ENCODE measurements at regions not wholly inside any gene's neighbourhood (a gene's known extent, or its start where the extent isn't known, plus 50 kb on each side); places are given as distances from the start of the nearest gene placed in this dataset.
"Not testable (repeated sequence)": the region's sequence is repeated elsewhere in the genome, so short reads cannot be mapped to it uniquely, and the experiment has no call there.

DNA sequence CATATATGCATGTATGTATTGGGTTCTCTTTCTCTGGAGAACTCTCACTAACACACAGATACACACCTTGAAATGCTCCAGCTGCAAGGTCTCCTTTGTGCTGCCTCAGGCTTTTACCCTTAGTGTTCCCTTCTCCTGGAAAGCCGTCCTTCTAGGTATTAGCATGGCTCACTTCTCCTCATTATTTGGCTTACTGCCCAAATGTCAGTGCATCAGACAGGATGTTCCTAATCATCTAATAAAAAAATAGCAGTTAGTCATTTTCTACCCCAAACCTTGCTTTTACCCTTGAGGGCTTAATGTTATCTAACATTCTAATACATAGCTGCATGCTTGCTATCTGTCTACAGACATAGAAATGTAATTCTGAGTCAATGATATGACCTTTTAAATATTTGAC lies 109.0 kb upstream of the SLC16A7 start:
- no peak overlapping the region for H3K4me3 Mint-ChIP-seq
- H3K9me3 Mint-ChIP-seq = no peaks in the 10 kb centered on the region
- no peak for TF ChIP-seq CTCF (conservative IDR thresholded peaks at IDR 0.05)

GRCh38 chr12:59484575-59484974 lies 111.3 kb upstream of the SLC16A7 start:
- Mint-ChIP-seq H3K9me3 (no peaks in the 10 kb centered on the region), H3K4me1 (ENCODE audit: unreplicated experiment) (no peaks in the 10 kb centered on the region), H3K36me3 (no peaks in the 10 kb centered on the region), H3K27me3 (no peaks in the 10 kb centered on the region), H3K27ac (no peak overlapping the region), H3K4me3 (no peak overlapping the region)
- no peak for DNase-seq (ENCODE audit: extremely low spot score, unreplicated experiment)
- no peak for TF ChIP-seq CTCF (conservative IDR thresholded peaks at IDR 0.05)

More for the DNA sequence above, 109.0 kb upstream of the SLC16A7 start:
- no peak for DNase-seq (ENCODE audit: extremely low spot score, unreplicated experiment)
- no peak overlapping the region for H3K27ac Mint-ChIP-seq
- H3K27me3 Mint-ChIP-seq = no peaks in the 10 kb centered on the region
- no peaks in the 10 kb centered on the region for H3K36me3 Mint-ChIP-seq
- no peaks in the 10 kb centered on the region for H3K4me1 Mint-ChIP-seq (ENCODE audit: unreplicated experiment)

- H3K27me3 Mint-ChIP-seq; H3K9me3 Mint-ChIP-seq; H3K36me3 Mint-ChIP-seq; H3K4me3 Mint-ChIP-seq; H3K27ac Mint-ChIP-seq; DNase-seq (ENCODE audit: extremely low spot score, unreplicated experiment); H3K4me1 Mint-ChIP-seq (ENCODE audit: unreplicated experiment): not testable (repeated sequence)
Observed at GRCh38 chr12:59474236-59474635, 121.6 kb upstream of the SLC16A7 start.

DNA sequence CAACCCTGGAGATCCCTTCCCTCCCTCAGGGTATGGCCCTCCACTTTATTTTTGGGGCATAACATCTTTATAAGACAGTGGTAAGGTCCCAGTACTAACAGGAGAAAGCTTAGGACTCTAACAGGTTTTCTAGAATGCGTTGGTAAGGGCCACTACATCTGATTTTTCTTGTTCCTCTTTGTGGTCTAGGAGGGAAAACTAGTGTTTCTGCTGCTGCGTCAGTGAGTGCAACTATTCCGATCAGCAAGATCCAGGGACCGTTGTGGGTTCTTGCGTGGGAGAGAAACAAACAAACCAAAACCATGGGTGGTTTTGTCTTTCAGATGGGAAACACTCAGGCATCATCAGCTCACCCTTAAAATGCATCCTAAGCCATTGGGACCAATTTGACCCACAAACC lies 123.6 kb upstream of the SLC16A7 start:
- Mint-ChIP-seq H3K27ac (no peak overlapping the region), H3K36me3 (no peaks in the 10 kb centered on the region)

GRCh38 chr12:59459966-59460660 lies 135.7 kb upstream of the SLC16A7 start:
- Mint-ChIP-seq H3K36me3 (no peaks in the 10 kb centered on the region), H3K4me3 (no peak overlapping the region), H3K4me1 (ENCODE audit: unreplicated experiment) (no peaks in the 10 kb centered on the region), H3K27me3 (no peaks in the 10 kb centered on the region), H3K27ac (no peak overlapping the region), H3K9me3 (no peaks in the 10 kb centered on the region)
- no peak for DNase-seq (ENCODE audit: extremely low spot score, unreplicated experiment)
- no peak for TF ChIP-seq CTCF (conservative IDR thresholded peaks at IDR 0.05)

More for the DNA sequence above, 123.6 kb upstream of the SLC16A7 start:
- Mint-ChIP-seq H3K4me1 (ENCODE audit: unreplicated experiment) (no peaks in the 10 kb centered on the region), H3K4me3 (no peak overlapping the region), H3K27me3 (no peaks in the 10 kb centered on the region), H3K9me3 (peaks cover 8% of the 10 kb centered on the region)
- no peak for TF ChIP-seq CTCF (conservative IDR thresholded peaks at IDR 0.05)
- DNase-seq (ENCODE audit: extremely low spot score, unreplicated experiment) = no peak

GRCh38 chr12:59453475-59453874 lies 142.4 kb upstream of the SLC16A7 start:
- no peak for TF ChIP-seq CTCF (conservative IDR thresholded peaks at IDR 0.05)
- DNase-seq (ENCODE audit: extremely low spot score, unreplicated experiment) = no peak
- Mint-ChIP-seq H3K27ac (no peak overlapping the region), H3K4me3 (no peak overlapping the region), H3K9me3 (no peaks in the 10 kb centered on the region), H3K4me1 (ENCODE audit: unreplicated experiment) (peaks cover 20% of the 10 kb centered on the region), H3K36me3 (no peaks in the 10 kb centered on the region), H3K27me3 (no peaks in the 10 kb centered on the region)
